NCI-H748 treated with DMSO at 0.1 percent for 48 hours (cell line): ENCODE measurements at regions not wholly inside any gene's neighbourhood (a gene's known extent, or its start where the extent isn't known, plus 50 kb on each side); places are given as distances from the start of the nearest gene placed in this dataset.

Source experiments
- DNase-seq: peaks from one replicate; lab custom pipeline; 2025; lab: John Stamatoyannopoulos, UW

DNA sequence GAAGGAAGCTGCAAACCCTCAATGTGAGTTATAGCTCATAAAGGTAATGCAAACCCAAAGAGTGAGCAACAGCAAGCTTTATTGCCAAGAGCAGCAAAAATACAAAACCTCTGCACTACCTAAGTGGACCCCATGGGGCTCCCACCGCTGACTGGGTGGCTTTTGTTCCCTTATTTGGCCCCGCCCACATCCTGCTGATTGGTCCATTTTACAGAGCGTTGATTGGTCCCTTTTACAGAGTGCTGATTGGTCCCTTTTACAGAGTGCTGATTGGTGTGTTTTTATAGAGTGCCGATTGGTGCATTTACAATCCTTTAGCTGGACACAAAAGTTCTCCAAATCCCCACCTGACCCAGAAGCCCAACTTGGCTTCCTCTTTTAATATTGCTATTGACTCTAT, 154.5 kb upstream of the NSMCE3 start:
- no peak for DNase-seq

DNA sequence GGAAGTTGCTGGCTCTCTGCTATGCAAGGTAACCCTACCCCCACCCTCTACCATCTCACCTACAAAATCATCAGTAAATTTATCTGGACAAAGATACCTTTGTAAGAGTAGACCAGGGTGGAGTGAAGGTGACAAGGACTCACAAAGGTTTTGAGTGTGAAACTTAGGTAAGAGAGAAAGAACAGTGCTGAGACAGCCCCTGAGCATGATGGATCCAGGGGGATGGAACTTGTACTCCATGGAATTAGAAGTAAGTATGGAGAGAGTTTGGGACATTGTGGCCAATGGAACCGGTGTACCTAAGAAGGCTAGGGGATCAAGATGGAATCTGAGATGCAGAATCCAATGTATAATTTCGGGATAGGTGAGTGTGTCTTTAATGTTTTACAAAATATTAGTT, 153.0 kb upstream of the NSMCE3 start:
- DNase-seq: no peak

DNA sequence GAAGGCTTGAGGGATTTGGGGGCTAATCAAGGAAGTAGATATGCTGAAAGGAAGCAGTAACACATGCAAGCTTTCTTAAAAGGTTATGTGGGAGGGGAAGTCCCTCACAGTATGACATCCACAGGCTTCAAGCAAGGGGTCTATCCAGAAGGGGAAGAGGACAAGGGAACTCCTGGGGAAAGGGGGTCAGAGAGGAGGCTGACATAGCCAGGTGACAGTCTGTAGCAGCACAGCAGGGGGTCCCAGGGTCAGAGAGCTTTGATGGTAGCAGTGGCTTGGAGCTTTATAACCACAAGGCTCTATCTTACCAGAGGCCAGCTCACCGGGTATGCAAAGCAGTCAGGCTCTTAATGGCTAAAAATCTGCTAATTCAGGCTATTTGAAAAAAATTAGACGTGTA, 150.6 kb upstream of the NSMCE3 start:
- DNase-seq: no peak

DNA sequence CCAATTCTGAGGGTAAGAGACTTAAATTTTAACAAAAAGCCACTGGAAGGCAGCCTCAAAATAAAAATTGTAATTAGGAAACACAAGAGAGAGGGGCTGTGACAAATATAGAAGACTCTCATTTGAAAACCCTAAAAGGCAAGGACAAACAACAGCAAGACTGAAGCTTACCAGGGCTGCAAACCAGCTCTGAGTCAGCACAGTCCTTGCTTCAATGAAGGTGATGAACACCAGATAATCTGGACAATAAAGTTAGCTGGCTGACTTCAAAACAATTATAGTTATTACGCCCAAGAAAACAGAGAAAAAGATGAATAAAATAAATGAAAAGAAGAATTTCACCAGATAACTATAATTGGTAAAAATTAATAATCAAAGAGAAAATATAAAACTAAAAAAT, 149.3 kb upstream of the NSMCE3 start:
- no peak for DNase-seq

DNA sequence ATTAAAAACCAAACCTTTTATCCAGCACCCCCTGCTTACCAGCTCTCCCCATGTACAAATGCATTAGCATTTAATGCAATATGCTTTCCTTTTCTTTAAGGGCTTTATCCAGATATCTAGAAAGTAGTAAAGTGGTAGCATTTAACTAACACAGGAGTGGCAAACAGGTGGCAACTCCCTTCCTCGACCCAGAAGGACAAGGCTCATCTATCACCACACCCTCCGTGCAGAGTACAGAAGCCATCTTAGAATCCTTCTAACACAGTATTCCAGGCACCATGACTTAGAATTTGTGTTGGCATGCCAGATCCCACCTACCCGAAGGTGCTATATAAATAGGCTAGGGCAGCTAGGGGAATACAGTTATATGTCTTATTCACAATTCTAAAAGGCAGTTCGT, 148.6 kb upstream of the NSMCE3 start:
- no peak for DNase-seq

DNA sequence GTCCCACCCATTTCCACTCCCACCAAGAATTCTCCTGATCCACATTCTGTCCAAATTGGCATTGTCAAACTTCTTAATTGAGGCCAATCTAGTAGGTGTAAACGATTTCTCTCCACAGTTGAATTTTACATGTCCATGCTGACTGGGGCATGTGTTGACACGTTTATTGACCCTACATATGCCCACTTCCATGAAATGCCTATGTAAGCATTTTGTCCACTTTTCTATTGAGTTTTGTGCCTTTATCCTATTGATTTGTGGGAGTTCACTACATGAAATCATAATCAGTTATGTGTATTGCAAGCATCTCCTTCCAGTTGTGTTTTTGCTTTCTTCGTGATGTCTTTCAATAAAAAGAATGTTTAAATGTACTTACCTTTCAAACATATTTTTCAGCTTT, 141.7 kb upstream of the NSMCE3 start:
- DNase-seq: no peak

DNA sequence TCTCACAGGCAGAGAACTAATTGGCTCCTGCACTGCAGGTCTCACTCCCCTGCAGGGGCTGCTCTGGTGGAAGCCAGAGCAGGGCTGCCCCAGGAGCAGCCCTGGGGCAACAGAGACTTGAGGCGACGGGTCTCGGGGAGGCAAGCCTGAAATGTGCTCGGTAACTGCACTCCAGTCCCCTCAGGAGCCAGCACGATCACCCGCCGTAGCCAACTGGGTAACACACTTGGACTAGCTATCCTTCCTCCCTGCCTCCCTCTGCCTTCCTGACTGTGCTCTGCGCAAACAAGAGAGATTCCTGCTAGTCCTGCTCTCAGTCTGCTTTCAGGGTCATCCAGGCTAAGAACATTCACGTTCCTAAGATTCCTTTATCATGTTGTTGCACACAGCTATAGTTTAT, 140.7 kb upstream of the NSMCE3 start:
- no peak for DNase-seq

DNA sequence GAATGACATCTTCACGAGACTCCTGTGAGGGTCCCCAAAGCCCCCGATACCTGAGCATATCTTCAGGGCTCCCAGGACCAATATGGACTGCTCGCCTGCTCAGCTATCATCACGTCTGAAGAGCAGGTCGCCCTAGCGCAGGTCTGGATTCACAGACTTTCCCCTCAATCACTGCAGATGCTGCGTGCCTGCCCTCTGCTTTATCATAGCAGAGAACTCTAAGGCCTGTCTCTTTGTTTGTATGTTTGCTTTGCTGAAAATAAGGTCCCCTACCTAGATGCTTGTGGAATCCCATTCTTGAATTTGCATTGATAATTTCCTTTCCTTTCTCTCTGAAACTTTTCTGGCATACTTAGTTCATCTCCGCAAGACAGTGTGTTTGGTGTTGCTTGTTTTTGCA, 140.3 kb upstream of the NSMCE3 start:
- DNase-seq: no peak

DNA sequence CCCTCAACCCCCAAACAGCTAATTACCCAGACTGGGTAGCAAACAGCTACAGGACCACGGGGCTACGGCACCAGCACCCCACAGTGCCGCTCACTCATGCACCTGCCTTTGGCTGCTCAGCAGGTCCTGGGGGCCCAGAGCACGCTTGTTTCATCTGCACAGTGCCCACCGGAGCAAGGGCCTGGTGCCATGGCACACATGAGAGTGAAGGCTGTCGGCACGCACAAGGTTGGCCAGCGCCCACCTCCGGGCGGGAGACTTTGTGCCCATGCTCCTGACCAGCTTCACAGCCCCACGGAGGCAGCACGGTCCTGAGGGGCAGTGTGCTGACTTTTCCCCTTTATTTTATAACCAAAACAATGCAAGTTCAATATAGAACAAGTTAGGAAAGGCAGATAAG, 135.9 kb upstream of the NSMCE3 start:
- no peak for DNase-seq

DNA sequence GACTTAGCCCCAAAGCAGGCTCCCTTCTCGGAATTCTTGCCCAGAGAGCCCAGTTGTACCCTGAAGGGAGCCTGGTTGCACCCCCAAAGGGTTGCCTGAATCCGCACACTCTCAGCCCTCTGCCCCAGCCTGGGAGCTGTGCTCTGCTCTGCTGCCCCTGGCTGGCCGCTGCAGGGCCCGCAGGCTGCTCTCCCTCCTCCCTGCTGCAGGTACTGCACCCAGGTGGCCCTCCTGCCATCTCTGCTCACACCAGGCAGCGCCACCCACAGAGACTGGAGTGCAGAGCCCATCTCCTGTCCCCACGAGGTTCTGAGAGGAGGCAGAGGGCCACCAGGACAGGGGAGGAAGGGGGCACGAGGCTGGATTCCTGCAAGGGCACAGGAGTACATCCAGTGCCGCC, 134.2 kb upstream of the NSMCE3 start:
- no peak for DNase-seq

DNA sequence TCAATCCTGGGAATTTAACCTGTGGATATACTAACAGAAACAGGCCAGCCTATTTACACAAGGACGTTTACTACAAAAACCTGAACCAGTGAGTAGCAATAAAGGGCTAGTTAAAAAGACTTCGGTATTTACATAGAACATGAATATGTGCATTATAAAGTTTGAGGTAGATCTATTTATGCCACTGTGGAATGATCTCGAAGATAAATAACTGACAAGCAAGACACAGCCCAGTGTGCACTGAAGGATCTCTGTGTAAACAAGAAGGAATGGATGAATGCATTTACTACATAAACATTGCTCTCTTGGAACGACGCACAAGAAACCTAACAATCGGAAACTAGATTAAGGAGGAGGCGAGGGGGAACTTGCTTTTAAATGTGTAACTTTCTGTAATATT, 132.0 kb upstream of the NSMCE3 start:
- DNase-seq: no peak

DNA sequence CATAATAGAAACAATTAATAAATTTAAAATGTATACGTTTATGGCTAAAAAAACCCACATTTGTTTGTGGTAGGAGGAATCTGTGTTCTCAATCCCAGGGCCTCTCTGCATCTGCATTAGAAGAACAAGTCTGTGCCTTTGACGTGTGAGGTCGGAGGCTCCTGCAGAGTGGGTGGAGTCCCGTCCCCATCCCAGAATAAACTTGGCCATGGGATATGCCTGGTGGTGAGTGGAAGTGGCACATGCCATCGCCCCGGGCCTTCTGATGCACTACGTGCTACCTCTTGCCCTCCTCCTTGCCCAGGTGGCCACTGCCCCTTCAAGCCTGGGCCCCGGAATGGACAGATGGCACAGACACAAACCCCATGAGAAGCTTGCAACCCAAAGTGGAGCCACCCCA, 131.1 kb upstream of the NSMCE3 start:
- no peak for DNase-seq

DNA sequence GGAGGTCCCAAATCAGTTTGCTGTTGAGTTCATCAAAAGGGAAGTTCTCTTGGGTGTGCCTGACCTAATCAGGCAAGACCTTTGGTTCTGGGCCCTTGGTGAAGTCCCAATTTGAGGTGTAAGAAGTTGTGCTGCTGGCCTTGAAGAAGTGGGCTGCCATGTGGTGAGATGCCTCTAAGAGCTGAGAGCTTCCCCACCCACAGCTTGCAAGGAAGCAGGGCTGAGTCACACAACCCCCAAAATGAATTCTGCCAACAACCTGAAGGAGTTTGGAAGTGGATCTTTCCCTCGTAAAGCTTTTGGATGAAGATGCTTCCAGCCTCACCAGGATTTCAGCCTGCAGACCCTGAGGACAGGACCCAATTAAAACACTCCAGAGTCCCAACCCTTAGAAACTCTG, 129.3 kb upstream of the NSMCE3 start:
- no peak for DNase-seq

DNA sequence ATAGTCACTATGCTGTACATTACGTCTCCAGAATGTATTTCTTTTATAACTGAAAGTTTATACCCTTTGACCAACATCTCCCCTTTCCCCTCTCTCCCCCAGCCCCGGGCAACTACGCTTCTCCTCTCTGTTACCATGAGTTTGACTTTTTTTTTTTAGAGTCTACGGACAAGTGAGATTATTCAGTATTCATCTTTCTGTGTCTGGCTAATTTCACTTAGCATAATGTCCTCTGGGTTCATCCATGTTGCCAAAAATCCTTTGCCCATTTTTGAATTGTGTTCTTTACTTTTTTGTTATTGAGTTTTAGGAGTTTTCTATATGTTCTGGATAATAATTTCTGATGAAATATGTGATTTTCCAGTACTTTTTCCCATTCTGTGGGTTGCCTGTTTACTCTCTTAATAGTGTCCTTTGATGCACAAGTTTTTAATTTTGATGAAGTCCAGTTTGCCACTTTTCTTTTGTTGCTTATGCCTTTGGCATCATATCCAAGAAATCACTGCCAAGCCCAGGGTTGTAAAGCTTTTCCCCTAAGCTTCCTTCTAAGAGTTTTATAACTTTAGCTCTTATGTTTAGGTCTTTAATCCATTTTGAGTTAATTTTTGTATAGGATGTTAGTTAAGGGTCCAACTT, 126.7 kb upstream of the NSMCE3 start:
- no peak for DNase-seq

DNA sequence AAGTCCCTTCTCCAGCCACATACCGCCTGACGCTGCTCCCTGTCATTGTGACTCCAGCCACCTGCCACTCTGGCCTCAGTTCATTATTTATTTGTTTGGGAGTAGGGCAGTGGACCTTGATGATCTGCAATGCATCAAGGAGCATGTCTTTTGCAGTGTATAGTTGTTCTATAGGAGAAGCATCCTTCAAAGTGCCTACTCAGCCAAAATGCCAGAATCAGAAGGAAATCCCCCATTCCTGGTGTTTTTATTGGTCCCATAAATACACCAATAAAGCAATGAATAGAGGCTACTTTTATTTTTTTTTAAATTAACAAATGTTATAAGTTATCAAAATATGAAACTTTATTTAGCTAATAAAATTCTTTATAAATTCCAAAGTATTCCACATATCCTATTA, 123.8 kb upstream of the NSMCE3 start:
- no peak for DNase-seq

DNA sequence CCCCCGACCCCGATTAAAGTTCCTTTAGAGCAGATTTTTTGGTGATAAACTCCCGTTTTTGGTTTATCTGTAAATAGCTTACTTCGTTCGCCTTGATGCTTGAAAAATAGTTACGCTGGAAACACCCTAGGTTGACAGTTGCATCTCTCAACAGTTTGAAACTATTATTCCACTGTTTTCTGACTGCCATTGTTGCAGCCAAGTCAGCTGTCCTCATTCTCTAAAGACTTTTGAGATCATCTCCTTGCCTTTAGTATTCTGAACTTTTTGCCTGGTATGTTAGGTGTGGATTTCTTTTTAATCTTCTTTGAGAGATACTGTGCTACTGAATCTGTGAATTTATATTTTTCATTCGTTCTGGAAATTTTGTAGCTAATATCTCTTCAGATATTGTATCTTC, 122.7 kb upstream of the NSMCE3 start:
- no peak for DNase-seq

DNA sequence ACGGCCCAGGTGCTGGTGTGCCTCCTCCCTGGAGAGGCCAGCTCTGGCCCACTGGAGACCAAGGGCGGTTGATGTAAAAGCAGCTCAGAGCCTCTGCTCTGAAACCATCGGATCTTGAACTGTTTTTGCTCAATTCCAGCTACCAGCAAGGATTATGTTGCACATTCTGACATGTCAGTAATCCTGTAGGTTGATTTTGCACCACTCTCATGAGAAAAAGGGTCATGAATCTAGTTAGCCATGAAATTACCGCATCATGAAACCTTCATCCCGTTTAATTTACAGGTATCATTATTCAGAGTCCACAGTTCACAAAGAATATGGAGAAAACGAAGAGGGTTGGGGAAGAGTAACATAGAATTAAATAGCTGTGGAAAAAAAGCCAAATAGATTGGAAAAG, 120.4 kb upstream of the NSMCE3 start:
- DNase-seq: no peak

DNA sequence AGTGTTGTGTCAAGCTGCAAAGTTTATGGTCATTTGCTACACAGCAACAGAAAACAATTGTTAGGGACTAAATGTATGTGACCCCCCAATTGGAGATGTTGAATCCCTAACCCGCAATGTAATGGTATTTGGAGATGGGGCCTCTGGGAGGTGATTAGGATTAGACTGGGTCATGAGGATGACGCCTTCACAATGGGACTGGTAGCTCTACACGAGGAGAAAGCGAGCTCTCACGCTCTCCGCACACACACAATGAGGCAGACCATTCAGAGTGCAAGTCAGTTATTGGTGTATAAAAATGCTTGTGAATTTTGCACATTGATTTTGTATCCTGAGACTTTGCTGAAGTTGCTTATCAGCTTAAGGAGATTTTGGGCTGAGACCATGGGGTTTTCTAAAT, 116.9 kb upstream of the NSMCE3 start:
- DNase-seq: no peak

DNA sequence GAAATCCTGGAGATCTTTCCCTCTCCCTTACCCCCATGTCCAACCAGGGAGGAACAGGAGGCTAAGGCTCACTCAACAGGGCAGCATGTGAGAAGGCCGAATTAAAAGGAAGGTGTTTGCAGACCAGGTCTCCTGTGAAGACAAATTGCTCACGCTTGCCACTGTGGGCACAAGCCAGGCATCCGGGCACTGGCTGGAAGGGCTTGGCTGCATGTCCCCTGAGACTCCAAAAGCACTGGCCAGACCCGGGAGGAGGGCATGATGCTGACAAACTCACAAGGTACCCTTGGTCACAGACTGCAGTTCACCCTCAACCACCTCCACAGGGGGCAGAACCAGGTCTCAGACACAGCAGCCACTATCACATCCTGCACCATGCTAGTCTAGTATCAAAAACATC, 113.7 kb upstream of the NSMCE3 start:
- DNase-seq: no peak

DNA sequence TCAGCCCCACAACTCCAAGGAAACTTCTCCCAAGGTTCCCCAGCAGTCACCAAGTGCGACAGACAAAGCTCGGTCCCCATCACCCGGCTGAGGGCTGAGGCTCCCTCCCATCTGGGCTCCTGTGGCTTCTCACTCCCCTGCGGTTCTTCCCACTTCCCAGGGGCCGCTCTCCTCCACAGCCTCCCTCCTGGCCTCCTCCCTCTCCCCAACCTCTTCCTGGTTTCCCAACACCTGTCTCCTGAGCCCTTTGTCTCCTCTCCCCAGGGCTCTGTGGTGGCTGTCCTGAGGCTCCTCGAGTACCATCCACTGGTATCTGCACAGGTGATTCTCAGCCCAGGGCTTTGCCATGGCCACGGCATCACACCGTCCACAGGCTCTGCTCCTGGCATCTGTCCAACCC, 113.2 kb upstream of the NSMCE3 start:
- DNase-seq: no peak

DNA sequence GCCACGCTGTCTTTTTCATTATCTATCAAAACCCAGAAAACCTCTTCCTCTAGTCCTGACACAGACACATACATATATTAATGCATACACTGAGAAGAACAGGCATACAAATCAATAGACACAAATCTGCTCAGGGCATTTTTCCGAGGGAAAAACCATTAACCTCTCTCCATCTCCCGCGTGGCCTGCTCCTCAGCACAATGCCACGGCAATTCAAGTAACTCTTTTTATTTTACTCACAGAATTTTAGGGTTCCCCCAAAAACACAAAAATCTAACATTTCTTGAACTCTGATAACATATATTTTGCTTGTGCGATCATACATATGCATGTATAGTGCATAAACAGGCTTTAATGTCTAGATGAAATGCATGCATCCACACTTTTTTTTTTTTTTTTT, 110.8 kb upstream of the NSMCE3 start:
- DNase-seq: no peak

DNA sequence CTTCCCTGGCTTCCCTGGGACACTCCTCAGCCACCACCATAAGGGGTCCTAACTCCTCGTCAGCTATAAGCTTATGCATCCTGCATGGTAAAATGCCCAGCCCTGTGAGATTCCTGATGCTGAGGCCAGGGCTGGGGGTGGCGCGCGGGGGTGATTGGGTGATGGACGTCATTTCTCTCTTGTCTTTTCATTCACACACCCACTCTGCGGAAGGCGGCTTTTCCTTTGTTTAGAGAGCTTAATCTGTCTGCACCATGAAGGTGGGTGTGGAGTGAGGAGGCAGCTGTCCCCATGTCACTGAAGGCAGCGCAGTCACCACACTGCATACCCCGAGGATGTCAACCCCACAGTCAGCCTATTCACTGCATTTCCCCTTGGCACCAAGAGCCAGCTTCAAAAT, 110.0 kb upstream of the NSMCE3 start:
- DNase-seq: no peak

DNA sequence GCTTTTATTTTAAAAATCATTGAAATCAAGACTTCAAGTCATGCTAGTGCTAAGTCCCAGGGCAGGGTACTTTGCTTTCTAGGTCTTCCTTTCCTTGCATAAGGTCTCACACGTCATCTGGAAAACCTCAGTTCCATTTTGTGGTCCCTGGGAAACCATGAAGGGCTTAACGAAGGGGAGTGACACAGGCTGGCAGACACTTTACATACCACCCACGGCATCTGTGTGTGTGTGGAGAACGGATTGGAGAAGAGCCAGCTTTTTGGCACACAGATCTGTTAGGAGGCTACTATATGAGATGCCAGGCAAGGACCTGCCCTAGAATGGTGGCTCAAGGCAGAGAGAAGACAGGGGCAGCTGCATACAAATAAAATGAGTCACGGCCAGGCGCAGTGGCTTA, 107.5 kb upstream of the NSMCE3 start:
- no peak for DNase-seq

DNA sequence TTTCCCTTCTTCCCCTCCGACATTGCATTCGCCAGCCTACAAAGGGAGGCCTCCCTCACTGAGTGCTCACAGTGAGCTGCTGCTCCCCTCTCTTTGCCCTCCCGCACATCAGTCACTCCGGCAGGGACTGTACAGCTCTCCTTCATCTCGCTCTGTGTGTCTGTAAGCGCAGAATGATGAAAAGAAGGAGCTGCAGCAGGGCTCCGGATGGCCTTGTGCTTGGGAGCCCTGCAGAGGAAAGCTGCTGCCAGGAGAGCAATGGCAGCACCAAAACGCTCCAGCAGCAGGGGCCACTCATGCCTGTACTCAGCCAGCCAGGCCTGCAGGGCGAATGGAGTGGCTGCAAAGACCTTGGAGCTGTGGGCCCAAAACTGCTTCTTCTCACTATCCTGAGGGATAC, 107.0 kb upstream of the NSMCE3 start:
- no peak for DNase-seq

DNA sequence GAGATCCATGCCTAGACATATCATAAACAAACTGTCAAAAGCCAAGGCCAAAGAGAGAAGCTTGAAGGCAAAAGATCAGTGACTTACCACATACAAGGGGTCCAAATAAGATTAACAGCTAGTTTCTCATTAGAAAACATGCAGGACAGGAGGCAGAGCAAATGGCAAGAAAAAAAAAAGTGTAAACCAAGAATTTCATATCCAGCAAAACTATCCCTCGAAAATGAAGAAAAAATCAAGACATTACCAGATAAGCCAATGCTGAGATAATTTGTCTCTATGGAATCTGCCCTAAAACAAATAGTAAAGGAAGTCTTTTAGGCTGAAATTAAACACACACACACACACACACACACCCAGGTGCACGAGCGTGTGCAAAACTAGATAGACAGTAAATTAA, 99.6 kb upstream of the NSMCE3 start:
- no peak for DNase-seq
